ENCODE measurements at regions not wholly inside any gene's neighbourhood (a gene's known extent, or its start where the extent isn't known, plus 50 kb on each side); places are given as distances from the start of the nearest gene placed in this dataset.

- Histone ChIP-seq H2AK9ac (replicated peaks; ENCODE audit: low read depth, low read length, poor library complexity) (no peak overlapping the region), H2BK120ac (ENCODE audit: low read depth, low read length) (no peak overlapping the region), H4K8ac (ENCODE audit: low read depth in 2 of 2, low read length in 2 of 2) (no peak overlapping the region), H3K9me3 (ENCODE audit: control insufficient read depth, insufficient read depth, low read length) (no peaks in the 10 kb centered on the region), H2AK5ac (ENCODE audit: low read depth, low read length) (no peak overlapping the region), H3K14ac (replicated peaks; ENCODE audit: low read depth, low read length) (no peak overlapping the region), H2BK20ac (ENCODE audit: low read depth, low read length) (no peak overlapping the region), H3K79me1 (ENCODE audit: low read depth in 1 of 2, low read length in 2 of 2) (no peaks in the 10 kb centered on the region), H3K4me3 (ENCODE audit: insufficient read depth, low read depth, low read length) (no peak overlapping the region), H3K18ac (ENCODE audit: low read depth, low read length) (no peak overlapping the region), H4K91ac (ENCODE audit: insufficient read depth, low read depth, low read length) (no peak overlapping the region), H3K23ac (ENCODE audit: low read depth, low read length) (no peak overlapping the region), H3K27ac (ENCODE audit: insufficient read depth, low read length) (no peak overlapping the region), H2BK5ac (ENCODE audit: low read depth, low read length, poor library complexity, severe bottlenecking) (no peak overlapping the region), H4K20me1 (ENCODE audit: insufficient read depth, low read length) (no peaks in the 10 kb centered on the region), H3K4me1 (ENCODE audit: control insufficient read depth, insufficient read depth, low read length) (no peaks in the 10 kb centered on the region), H2AFZ (replicated peaks; ENCODE audit: low read length, poor library complexity) (no peak overlapping the region), H3K4me2 (ENCODE audit: low read depth, low read length) (no peak overlapping the region), H2BK15ac (ENCODE audit: low read depth, low read length) (no peak overlapping the region), H3K9ac (ENCODE audit: low read depth, low read length) (no peak overlapping the region), H3K36me3 (ENCODE audit: control insufficient read depth, insufficient read depth, low read length) (no peaks in the 10 kb centered on the region), H3K27me3 (ENCODE audit: control insufficient read depth, insufficient read depth, low read length) (peaks cover 2% of the 10 kb centered on the region), H3K56ac (ENCODE audit: extremely low read depth, insufficient read depth, low read length) (no peak overlapping the region), H3K4ac (ENCODE audit: low read depth, low read length) (no peak overlapping the region), H3K9me1 (ENCODE audit: insufficient read depth, low read length) (no peaks in the 10 kb centered on the region), H4K5ac (ENCODE audit: low read depth, low read length) (no peak overlapping the region)
- ChIA-PET POLR2A (ENCODE audit: unreplicated experiment) (no interaction called here), CTCF (no interaction called here)
- no TSS peak for BruUV-seq (replicated peaks)
- intact Hi-C loops (cut with micrococcal nuclease) (loop anchor here (5.0 kb wide), 1 partner anchor 388 kb away; no protein-coding TSS in a partner anchor), dilution Hi-C loops (cut with HindIII; ENCODE audit: low sequenced_read_pairs, unreplicated experiment) (no loop called here), in situ Hi-C loops (cut with MboI; ENCODE audit: low sequenced_read_pairs) (loop anchor here (25.0 kb wide), 1 partner anchor 303 kb away; no protein-coding TSS in a partner anchor)
- WGBS, 2 experiments (ENCODE audit: extremely low coverage in 2 of 2, insufficient read length in 1 of 2), result 0% methylated on average over 1 of the region's 5 CpGs; no CpG with 5 or more reads in 1 of the 2 experiments
- TF ChIP-seq MXI1 (IDR thresholded peaks at IDR 0.05; ENCODE audit: borderline replicate concordance, low read depth, low read length), result no peak
- TF ChIP-seq CEBPB (IDR thresholded peaks at IDR 0.05; ENCODE audit: low read depth, low read length), result no peak
- TF ChIP-seq MAZ (IDR thresholded peaks at IDR 0.05; ENCODE audit: borderline replicate concordance, low read depth, low read length), result no peak
- TF ChIP-seq CHD1 (IDR thresholded peaks at IDR 0.05; ENCODE audit: low read depth, low read length), result no peak
- TF ChIP-seq MAFK (IDR thresholded peaks at IDR 0.05; ENCODE audit: low read depth, low read length), result no peak
- TF ChIP-seq POLR2A (IDR thresholded peaks at IDR 0.05; ENCODE audit: low read depth, low read length), result no peak
- TF ChIP-seq USF2 (IDR thresholded peaks at IDR 0.05; ENCODE audit: low read depth, low read length), result no peak
- TF ChIP-seq CTCF (conservative IDR thresholded peaks at IDR 0.05; ENCODE audit: low read depth, low read length), result no peak
- no peak for ATAC-seq (ENCODE audit: low read depth)
- DNase-seq, result no peak
These were observed 127.5 kb upstream of the RADX start for GRCh38 chrX:106484233-106484632.

Measured in IMR-90 (cell line).